Stomach smooth muscle (tissue), 2 donors: ENCODE measurements at regions not wholly inside any gene's neighbourhood (a gene's known extent, or its start where the extent isn't known, plus 50 kb on each side); places are given as distances from the start of the nearest gene placed in this dataset.
"Not testable (repeated sequence)": the region's sequence is repeated elsewhere in the genome, so short reads cannot be mapped to it uniquely, and the experiment has no call there.

Experiments used
- H3K27ac ChIP-seq: one replicate; pipeline ENCODE4 v1.7.0; 2013; ENCODE audit warnings: mild to moderate bottlenecking, low read length, inconsistent platforms
- H3K27me3 ChIP-seq, 2 donors: one replicate each; pipeline ENCODE4 v1.7.0; 2013; ENCODE audit warnings: low read length in 2 of 2; ENCODE audit not compliant: insufficient read depth in 2 of 2, control insufficient read depth in 1 of 2
- H3K36me3 ChIP-seq, 2 donors: one replicate each; pipeline ENCODE4 v1.7.0; 2013; ENCODE audit warnings: low read length in 2 of 2; ENCODE audit not compliant: control insufficient read depth in 2 of 2, insufficient read depth in 2 of 2
- H3K4me1 ChIP-seq: one replicate; pipeline ENCODE4 v1.7.0; 2013; ENCODE audit warnings: low read length; ENCODE audit not compliant: control insufficient read depth, insufficient read depth
- H3K4me3 ChIP-seq, 2 donors: one replicate each; pipeline ENCODE4 v1.7.0; 2013; ENCODE audit warnings: low read length in 2 of 2
- H3K9ac ChIP-seq, 2 donors: one replicate each; pipeline ENCODE4 v1.7.0; 2013; ENCODE audit warnings: low read length in 2 of 2, mild to moderate bottlenecking in 1 of 2
- H3K9me3 ChIP-seq, 2 donors: one replicate each; pipeline ENCODE4 v1.7.0; 2013; ENCODE audit warnings: low read length in 2 of 2; ENCODE audit not compliant: control insufficient read depth in 2 of 2
- donor health status: healthy.
- donor health status: Pancreatic carcinoma.

DNA sequence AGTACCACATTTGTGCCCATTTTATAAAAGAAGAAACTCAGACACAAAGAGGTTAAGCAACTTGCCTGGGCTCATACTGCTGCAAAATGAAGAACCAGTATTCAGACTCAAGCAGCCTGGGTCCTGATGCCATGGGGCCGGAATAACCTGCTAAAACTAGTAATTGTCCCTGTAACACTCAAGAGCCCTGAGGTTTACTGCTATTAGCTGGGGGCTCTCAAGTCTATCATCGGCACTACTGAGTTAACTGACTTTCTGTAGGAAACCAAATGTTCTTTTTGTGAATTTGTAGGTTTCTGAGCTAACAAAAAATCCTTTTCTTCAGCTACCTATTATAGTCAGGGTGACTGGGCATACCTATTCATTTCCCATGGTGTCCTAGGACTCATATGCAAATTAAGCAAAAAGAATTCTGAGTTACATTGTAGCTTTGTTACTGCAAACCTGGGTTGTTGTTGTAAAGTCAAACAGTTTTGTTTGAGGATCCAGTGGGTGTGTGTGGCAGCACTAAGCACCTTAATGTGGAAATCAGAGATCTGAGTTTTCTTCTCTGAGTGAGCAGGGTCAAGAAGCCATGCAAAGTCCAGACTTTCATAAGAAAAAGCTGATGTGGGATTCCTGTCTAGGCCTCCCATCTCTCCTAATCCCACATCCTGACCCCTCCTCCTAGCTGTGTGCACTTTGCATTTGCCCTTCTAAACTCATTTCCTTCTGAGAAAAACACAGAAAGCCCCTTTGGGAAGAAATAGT lies 72.4 kb upstream of the TNP1 start:
- no peak overlapping the region for H3K4me3 ChIP-seq
- no peak overlapping the region for H3K27ac ChIP-seq

DNA sequence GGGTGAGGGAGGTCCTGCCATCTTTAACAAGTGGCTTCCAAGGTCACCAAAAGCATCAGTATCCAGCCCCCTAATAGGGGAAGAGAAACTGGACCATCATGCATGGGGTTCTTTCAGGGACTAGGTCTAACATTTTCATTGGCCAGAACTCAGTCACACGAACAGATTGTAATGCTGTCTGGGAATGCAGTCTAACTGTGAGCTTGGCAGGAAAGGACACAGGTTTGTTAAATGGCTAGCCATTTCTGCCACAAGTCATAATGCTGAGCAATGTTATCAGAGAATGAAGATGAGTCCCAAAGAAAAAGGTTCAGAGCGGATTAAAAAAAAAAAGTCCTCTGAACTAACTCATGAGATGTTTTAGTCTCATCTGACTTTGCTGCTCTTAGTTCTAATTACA lies 70.9 kb upstream of the TNP1 start:
- Histone ChIP-seq H3K9ac (no peak overlapping the region), H3K27ac (no peak overlapping the region), H3K4me3 (no peak overlapping the region), H3K27me3 (no peaks in the 10 kb centered on the region), H3K9me3 (no peaks in the 10 kb centered on the region), H3K4me1 (no peaks in the 10 kb centered on the region), H3K36me3 (no peaks in the 10 kb centered on the region)

More for the DNA sequence above, 72.4 kb upstream of the TNP1 start:
- Histone ChIP-seq H3K36me3 (no peaks in the 10 kb centered on the region), H3K9me3 (no peaks in the 10 kb centered on the region), H3K9ac (no peak overlapping the region), H3K27me3 (no peaks in the 10 kb centered on the region), H3K4me1 (peaks cover 11% of the 10 kb centered on the region)

DNA sequence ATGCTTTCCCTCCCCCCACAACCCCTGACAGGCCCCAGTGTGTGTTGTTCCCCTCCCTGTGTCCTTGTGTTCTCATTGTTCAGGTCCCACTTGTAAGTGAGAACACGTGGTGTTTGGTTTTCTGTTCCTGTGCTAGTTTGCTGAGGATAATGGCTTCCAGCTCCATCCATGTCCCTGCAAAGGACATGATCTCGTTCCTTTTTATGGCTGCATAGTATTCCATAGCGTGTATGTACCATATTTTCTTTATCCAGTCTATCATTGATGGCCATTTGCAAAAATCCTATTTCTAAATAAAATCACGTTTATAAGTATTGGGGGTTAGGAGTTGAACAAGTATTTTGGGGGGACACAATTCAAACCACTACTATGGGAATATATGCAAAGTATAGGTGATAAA lies 69.5 kb upstream of the TNP1 start:
- not testable (repeated sequence) for H3K9me3 ChIP-seq, H3K36me3 ChIP-seq, H3K27ac ChIP-seq, H3K27me3 ChIP-seq, H3K4me1 ChIP-seq, H3K9ac ChIP-seq, H3K4me3 ChIP-seq

DNA sequence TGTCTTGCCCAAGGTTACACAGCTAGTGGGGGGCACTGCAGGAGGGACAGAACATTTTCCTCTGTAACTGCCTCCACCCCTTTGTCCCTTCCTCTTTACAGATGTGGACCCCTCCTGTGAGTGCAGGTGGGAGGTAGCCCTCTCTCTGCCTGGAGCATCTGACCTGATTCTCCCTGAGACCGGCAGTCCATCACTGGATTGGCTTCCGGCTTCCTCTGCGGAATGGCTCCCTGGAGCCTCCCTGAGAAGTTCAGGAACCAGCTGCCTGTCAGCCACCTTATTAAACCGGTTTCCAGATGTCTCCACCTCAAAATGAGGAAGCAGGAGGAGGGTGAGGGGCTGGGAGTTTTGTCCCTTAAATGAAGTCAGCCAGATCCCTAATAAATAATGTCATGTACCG lies 67.3 kb upstream of the TNP1 start:
- Histone ChIP-seq H3K9ac (no peak overlapping the region), H3K9me3 (no peaks in the 10 kb centered on the region), H3K27ac (no peak overlapping the region)

DNA sequence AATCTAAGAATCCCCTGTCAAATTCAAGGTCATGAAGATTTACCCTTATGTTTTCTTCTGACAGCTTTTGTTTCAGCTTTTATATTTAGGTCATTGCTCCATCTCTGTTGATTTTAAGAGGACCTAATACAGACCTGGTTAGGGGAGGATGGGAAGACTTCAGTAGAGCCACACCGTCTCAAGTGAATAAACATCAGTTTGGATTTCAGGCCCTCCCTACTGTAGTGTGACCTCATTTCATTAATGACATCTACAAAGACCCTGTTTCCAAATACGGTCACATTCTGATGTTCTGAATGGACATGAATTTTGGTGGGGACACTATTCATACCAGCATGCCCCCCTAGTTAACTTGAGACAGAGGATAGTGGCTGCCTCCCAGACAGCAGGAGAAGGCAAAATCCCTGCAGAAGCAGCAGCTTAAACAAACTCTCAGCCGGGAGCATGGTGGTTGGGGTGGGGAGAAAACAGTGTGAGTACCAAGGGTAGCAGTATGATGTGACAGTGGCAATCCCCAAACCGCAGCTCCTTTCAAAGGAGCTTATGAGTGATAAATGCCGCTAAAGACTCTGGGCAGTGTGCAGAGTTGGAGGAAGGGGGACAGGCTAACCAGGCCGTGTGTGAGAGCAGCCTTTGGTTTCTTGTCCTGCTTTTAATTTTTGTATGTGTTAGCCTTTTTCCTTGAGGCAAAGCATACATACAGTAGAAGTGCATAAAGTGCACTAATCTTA lies 65.9 kb upstream of the TNP1 start:
- H3K36me3 ChIP-seq: no peaks in the 10 kb centered on the region

More for the DNA sequence above, 67.3 kb upstream of the TNP1 start:
- no peaks in the 10 kb centered on the region for H3K36me3 ChIP-seq
- no peaks in the 10 kb centered on the region for H3K27me3 ChIP-seq
- no peak overlapping the region for H3K4me3 ChIP-seq
- H3K4me1 ChIP-seq: no peaks in the 10 kb centered on the region

DNA sequence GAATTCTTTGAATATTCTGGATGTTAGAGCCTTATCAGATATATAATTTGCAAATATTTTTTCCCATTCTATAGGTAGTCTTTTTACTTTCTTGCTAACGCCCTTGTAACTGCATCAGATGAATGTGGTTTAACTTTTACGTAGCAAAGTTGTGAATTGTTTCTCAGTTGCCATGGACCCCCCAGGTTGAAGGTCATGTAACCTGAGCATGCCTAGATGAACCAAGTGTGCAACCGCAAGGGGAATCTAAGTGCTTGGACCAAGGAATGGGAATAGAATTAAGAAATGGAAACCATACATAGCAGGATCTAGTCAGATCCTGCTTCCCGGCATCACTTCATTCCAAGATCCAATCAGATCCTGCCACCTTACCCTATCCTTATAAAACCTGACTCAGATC lies 65.1 kb upstream of the TNP1 start:
- Histone ChIP-seq H3K27ac (no peak overlapping the region), H3K27me3 (no peaks in the 10 kb centered on the region), H3K4me3 (no peak overlapping the region)

More for the DNA sequence above, 65.9 kb upstream of the TNP1 start:
- H3K4me3 ChIP-seq: no peak overlapping the region
- H3K27me3 ChIP-seq: no peaks in the 10 kb centered on the region
- H3K27ac ChIP-seq: no peak overlapping the region
- H3K9me3 ChIP-seq: no peaks in the 10 kb centered on the region
- H3K4me1 ChIP-seq: no peaks in the 10 kb centered on the region
- no peak overlapping the region for H3K9ac ChIP-seq

DNA sequence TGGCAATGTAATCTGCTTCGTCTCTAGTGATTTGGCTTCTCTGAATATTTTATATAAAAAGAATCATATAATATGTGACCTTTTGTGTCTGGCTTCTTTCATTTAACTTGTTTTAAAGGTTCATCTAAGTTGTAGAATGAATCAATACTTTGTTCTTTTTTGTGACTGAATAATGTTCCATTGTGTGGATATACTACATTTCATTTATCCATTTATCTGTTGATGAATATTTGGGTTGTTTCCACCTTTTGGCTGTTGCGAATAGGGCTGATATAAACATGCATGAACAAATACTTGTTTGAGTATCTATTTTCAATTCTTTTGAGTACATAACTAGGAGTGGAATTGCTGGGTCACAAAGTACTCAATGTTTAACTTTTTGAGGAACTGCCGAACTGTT lies 63.8 kb upstream of the TNP1 start:
- Histone ChIP-seq H3K27ac (no peak overlapping the region), H3K4me1 (no peaks in the 10 kb centered on the region), H3K27me3 (no peaks in the 10 kb centered on the region), H3K9ac (no peak overlapping the region), H3K4me3 (no peak overlapping the region), H3K36me3 (no peaks in the 10 kb centered on the region), H3K9me3 (peaks cover 0 to 2% of the 10 kb centered on the region in 2 donors)

More for the DNA sequence above, 65.1 kb upstream of the TNP1 start:
- H3K36me3 ChIP-seq: no peaks in the 10 kb centered on the region
- H3K9me3 ChIP-seq: peaks cover 0 to 1% of the 10 kb centered on the region in 2 donors
- H3K9ac ChIP-seq: no peak overlapping the region
- no peaks in the 10 kb centered on the region for H3K4me1 ChIP-seq

DNA sequence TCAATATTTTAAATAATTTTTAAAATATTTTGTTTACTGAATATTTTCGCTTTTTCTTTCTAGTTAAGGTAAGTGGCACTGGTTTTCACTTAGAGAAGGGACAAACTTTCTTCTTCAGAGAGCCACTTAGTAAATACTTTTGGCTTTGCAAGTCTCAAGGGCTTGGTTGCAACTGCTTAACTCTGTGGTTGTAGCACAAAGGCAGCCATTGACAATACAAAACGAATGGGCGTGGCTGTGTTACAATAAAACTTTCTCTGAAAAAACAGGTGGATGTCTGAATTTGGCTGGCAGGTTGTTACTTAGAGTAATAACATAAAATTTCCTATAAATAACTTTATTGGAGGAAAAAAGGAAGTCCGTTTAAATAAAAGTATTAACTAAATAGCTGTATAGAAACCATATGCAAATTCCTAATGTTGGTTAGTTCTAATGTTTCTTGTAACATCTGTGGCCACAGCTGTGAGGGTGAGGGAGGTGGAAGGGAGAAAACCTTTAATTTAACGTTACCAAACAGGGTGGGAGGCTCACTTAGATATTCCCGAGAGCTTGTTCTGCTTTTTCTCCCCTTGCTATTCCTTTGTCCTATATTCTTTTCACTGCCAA lies 62.4 kb upstream of the TNP1 start:
- Histone ChIP-seq H3K9me3 (peaks cover 0 to 2% of the 10 kb centered on the region in 2 donors), H3K9ac (no peak overlapping the region), H3K27me3 (no peaks in the 10 kb centered on the region), H3K36me3 (no peaks in the 10 kb centered on the region), H3K4me1 (no peaks in the 10 kb centered on the region), H3K27ac (no peak overlapping the region), H3K4me3 (no peak overlapping the region)

DNA sequence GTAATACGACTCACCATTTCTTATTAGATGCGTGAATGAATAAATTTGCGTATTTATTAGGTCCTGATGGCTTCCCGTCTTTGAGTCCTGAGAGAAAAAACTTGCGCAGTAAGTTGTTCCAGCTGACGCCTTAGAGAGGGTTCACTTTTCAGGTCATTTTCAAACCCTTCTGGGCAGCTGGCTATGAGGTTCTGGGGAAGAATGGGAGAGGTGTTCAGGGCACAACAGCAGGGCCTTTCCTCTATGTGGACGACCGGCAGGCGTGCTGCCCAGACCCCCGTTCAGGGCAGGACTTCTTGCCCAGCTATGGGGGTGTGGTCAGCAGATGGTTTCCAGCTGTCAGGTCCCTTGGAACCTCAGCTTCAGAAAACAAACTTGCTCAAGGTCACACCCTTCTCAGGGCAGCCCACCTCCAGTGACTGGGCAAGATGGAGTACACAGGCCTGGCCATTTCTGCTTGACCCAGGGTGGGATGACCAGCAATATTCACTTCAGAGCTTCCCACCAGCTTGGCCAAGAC lies 61.1 kb upstream of the TNP1 start:
- no peak overlapping the region for H3K27ac ChIP-seq
- H3K27me3 ChIP-seq: no peaks in the 10 kb centered on the region
- no peaks in the 10 kb centered on the region for H3K4me1 ChIP-seq
- H3K36me3 ChIP-seq: no peaks in the 10 kb centered on the region
- no peak overlapping the region for H3K4me3 ChIP-seq
- no peak overlapping the region for H3K9ac ChIP-seq
- peaks cover 0 to 2% of the 10 kb centered on the region in 2 donors for H3K9me3 ChIP-seq

DNA sequence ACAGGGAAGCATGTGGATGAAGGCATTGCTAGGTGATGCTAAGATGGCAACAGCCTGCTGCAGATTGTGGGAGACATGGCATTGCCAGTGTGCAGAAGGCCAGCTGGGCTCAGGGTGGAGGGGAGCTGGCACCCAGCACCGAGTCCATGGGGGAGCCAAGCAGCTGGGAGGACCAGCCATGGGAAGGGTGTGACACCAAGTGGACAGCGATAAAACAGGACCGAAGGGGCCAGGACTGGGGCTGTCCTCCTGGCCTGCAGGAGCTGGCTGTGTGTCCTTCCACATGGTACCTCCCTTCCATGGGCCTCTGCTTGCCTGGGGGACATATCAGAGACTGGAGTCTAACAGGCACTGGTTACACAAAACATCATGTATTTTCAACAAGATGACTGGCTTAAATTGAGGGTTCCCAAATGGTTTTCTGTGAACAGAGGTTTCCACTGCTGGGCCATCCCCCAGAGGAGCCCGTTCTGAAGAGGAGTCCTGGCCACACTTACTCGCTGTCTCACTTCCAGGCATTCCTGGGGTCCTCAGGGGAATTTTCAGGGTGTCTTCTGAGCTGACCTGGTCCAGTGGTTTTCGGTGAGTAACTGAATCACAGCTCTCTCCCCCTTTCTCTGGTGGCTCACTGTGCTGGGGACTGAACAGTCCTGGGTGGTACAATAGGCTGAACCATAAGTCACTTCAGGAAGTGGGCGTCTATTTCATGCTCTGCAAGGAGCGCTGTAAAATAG lies 60.4 kb upstream of the TNP1 start:
- H3K9me3 ChIP-seq: peaks cover 0 to 2% of the 10 kb centered on the region in 2 donors
- H3K36me3 ChIP-seq: no peaks in the 10 kb centered on the region
- no peaks in the 10 kb centered on the region for H3K4me1 ChIP-seq
- no peak overlapping the region for H3K9ac ChIP-seq
- no peaks in the 10 kb centered on the region for H3K27me3 ChIP-seq
- no peak overlapping the region for H3K27ac ChIP-seq
- no peak overlapping the region for H3K4me3 ChIP-seq
